ENCODE measurements at regions not wholly inside any gene's neighbourhood (a gene's known extent, or its start where the extent isn't known, plus 50 kb on each side); places are given as distances from the start of the nearest gene placed in this dataset.
"Not testable (repeated sequence)": the region's sequence is repeated elsewhere in the genome, so short reads cannot be mapped to it uniquely, and the experiment has no call there.

DNA sequence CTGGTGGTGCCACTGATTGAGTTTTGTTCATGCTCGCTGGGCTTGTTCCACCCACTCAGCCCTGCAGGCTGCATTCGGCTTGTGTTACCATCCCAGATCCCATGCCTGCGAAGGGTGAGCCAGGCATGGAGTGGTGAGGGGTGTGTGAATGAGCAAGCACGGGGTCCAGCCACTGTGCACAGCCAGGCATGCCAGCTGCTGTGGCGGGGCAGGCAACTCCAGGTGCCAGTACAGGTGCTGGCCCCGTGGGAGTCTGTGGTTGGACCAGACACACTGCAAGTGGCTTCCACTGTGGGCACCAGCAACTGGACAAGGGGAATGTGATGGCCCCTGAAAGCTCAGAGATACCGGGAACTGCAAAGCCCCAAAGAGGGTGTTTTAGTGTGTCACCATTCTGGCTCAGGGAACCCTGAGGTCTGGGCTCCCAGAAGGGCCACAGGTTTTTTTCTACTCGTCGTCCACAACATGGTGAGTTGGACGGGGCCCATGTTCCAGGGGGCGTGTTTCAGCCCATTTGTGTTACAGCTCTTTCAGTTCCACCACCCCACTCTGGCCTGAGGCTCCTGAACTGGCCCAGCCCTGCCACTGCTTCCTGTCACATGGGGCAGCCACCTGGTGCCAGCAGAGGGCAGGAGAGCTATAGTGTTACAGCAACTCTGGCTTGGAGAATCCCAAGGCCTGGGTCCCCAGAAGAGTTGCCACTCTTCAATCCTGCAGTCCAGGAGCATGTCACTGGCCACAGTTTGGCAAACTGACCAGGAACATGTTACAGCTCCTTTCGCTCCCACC, 217.0 kb upstream of the OBI1 start:
- in situ Hi-C loops (cut with MboI; ENCODE audit: low pct_ligation_motif_present in 1 of 4, low pct_unique_long_range_greater_than_20kb in 1 of 4, low sequenced_read_pairs in 3 of 4), result no loop called here
- 66% methylated on average over 11 of the region's 12 CpGs; no CpG with 5 or more reads in 1 of the 2 donors for WGBS, 2 donors (ENCODE audit: low coverage in 1 of 2)

DNA sequence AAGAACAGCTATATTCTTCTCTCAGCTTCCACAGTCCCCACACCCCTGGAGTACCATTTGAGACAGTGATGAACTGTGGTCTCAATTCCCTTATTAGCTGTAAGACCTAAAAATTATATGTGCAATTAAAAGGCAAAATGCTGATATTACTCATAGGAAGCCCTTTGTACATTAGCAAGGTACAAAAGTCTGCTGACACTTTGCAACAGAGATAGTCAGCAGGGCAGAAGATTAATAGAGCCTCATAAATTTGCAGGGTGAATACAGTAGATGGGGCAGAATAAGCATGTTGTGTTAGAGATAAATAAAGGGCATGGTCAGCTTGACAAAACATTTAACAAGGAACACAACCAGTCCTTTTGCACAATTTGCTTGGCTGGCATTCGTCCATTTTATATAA, 210.0 kb upstream of the OBI1 start:
- H3K4me1 ChIP-seq, result no peaks in the 10 kb centered on the region
- H3K4me3 ChIP-seq, result no peak overlapping the region
- DNase-seq, result no peak
- H3K36me3 ChIP-seq, result no peaks in the 10 kb centered on the region
- H3K27ac ChIP-seq, result no peak overlapping the region
- TF ChIP-seq POLR2AphosphoS5 (IDR thresholded peaks at IDR 0.05) (no peak), POLR2A (IDR thresholded peaks at IDR 0.05) (no peak), EP300 (IDR thresholded peaks at IDR 0.05; ENCODE audit: low read depth) (no peak), CTCF (IDR thresholded peaks at IDR 0.05) (no peak)
- 14 to 38% methylated on average over 1 of the region's 1 CpG for WGBS, 2 donors (ENCODE audit: low coverage in 1 of 2)
- no peaks in the 10 kb centered on the region for H3K9me3 ChIP-seq
- intact Hi-C loops (cut with DNase I; ENCODE audit: low total_unique reads) (no loop called here), in situ Hi-C loops (cut with MboI; ENCODE audit: low pct_ligation_motif_present in 1 of 4, low pct_unique_long_range_greater_than_20kb in 1 of 4, low sequenced_read_pairs in 3 of 4) (no loop called here)
- H3K27me3 ChIP-seq, result no peaks in the 10 kb centered on the region

More for the DNA sequence above, 217.0 kb upstream of the OBI1 start:
- TF ChIP-seq POLR2A (IDR thresholded peaks at IDR 0.05) (no peak), POLR2AphosphoS5 (IDR thresholded peaks at IDR 0.05) (no peak)
- intact Hi-C loops (cut with DNase I; ENCODE audit: low total_unique reads), result no loop called here
- Histone ChIP-seq H3K27ac (no peak overlapping the region), H3K27me3 (no peaks in the 10 kb centered on the region), H3K9me3 (no peaks in the 10 kb centered on the region), H3K4me1 (no peaks in the 10 kb centered on the region), H3K36me3 (no peaks in the 10 kb centered on the region), H3K4me3 (no peak overlapping the region)
- no peak for DNase-seq

GRCh38 chr13:78867655-78868054, 208.7 kb upstream of the OBI1 start:
- Histone ChIP-seq H3K27me3 (no peaks in the 10 kb centered on the region), H3K36me3 (no peaks in the 10 kb centered on the region), H3K27ac (no peak overlapping the region), H3K9me3 (no peaks in the 10 kb centered on the region), H3K4me3 (no peak overlapping the region), H3K4me1 (no peaks in the 10 kb centered on the region)
- 38 to 67% methylated on average over 2 to 3 of the region's 3 CpGs for WGBS, 2 donors (ENCODE audit: low coverage in 1 of 2)
- no peak for DNase-seq
- no peak for TF ChIP-seq EP300 (IDR thresholded peaks at IDR 0.05; ENCODE audit: low read depth)
- TF ChIP-seq POLR2A (IDR thresholded peaks at IDR 0.05), result no peak
- no peak for TF ChIP-seq CTCF (IDR thresholded peaks at IDR 0.05)
- no peak for TF ChIP-seq POLR2AphosphoS5 (IDR thresholded peaks at IDR 0.05)
- intact Hi-C loops (cut with DNase I; ENCODE audit: low total_unique reads), result no loop called here
- in situ Hi-C loops (cut with MboI; ENCODE audit: low pct_ligation_motif_present in 1 of 4, low pct_unique_long_range_greater_than_20kb in 1 of 4, low sequenced_read_pairs in 3 of 4), result no loop called here

DNA sequence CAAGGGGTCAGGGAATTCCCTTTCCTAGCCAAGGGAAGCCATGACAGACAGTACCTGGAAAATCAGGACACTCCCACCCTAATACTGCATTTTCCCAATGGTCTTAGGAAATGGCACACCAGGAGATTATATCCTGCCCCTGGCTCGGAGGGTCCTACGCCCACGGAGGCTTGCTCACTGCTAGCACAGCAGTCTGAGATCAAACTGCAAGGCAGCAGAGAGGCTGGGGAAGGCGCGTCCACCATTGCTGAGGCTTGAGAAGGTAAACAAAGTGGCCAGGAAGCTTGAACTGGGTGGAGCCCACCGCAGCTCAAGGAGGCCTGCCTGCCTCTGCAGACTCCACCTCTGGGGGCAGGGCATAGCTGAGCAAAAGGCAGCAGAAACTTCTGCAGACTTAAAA, 207.1 kb upstream of the OBI1 start:
- DNase-seq; intact Hi-C loops (cut with DNase I; ENCODE audit: low total_unique reads); H3K27ac ChIP-seq; H3K36me3 ChIP-seq; H3K4me3 ChIP-seq; H3K27me3 ChIP-seq; H3K9me3 ChIP-seq; H3K4me1 ChIP-seq; in situ Hi-C loops (cut with MboI; ENCODE audit: low pct_ligation_motif_present in 1 of 4, low pct_unique_long_range_greater_than_20kb in 1 of 4, low sequenced_read_pairs in 3 of 4): not testable (repeated sequence)
- WGBS, 2 donors (ENCODE audit: low coverage in 1 of 2), result 55% methylated on average over 5 of the region's 6 CpGs; no CpG with 5 or more reads in 1 of the 2 donors

DNA sequence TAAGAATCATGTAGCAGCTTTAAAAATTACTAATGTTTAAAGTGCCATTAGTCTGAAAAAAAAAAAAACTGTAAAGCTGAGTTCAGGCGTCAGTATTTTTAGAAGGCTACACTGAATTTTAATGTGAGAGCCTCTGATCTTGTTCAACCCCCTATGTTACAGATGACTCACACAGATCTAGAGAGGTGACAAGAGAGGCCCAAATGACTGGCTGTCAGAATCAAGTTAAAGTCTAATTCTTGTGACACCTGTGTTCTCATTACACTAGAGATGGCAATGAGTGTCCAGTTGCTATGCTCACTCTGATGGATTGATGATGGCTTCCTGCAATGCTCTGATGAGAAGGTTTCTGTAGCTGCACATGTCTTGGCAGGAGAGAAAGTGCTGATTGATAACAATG, 203.5 kb upstream of the OBI1 start:
- no peaks in the 10 kb centered on the region for H3K36me3 ChIP-seq
- no peak for DNase-seq
- no peaks in the 10 kb centered on the region for H3K4me1 ChIP-seq
- H3K27ac ChIP-seq, result no peak overlapping the region
- WGBS, 2 donors (ENCODE audit: low coverage in 1 of 2), result 78 to 87% methylated on average over 1 of the region's 1 CpG
- H3K9me3 ChIP-seq, result no peaks in the 10 kb centered on the region
- intact Hi-C loops (cut with DNase I; ENCODE audit: low total_unique reads), result no loop called here
- TF ChIP-seq POLR2AphosphoS5 (IDR thresholded peaks at IDR 0.05), result no peak
- TF ChIP-seq POLR2A (IDR thresholded peaks at IDR 0.05), result no peak
- no peak for TF ChIP-seq EP300 (IDR thresholded peaks at IDR 0.05; ENCODE audit: low read depth)
- TF ChIP-seq CTCF (IDR thresholded peaks at IDR 0.05), result no peak
- no peak overlapping the region for H3K4me3 ChIP-seq
- in situ Hi-C loops (cut with MboI; ENCODE audit: low pct_ligation_motif_present in 1 of 4, low pct_unique_long_range_greater_than_20kb in 1 of 4, low sequenced_read_pairs in 3 of 4), result no loop called here
- no peaks in the 10 kb centered on the region for H3K27me3 ChIP-seq

All from transverse colon (tissue), 4 donors.